Neuronal stem cell (in vitro differentiated cells): ENCODE measurements at regions not wholly inside any gene's neighbourhood (a gene's known extent, or its start where the extent isn't known, plus 50 kb on each side); places are given as distances from the start of the nearest gene placed in this dataset.

Experiments
- DNase-seq: peaks from one replicate; pipeline ENCODE4 v3.0.0-alpha.2; 2013; ENCODE audit warnings: low spot score
- H2AFZ ChIP-seq: one replicate; pipeline ENCODE4 v1.6.1; 2013; ENCODE audit warnings: mild to moderate bottlenecking, low read length, inconsistent platforms
- H2AK5ac ChIP-seq: 2 replicates; pipeline ENCODE4 v1.6.1; 2013; ENCODE audit warnings: low read depth, mild to moderate bottlenecking, inconsistent platforms, low read length, moderate library complexity, mixed read lengths
- H2BK120ac ChIP-seq: 2 replicates; pipeline ENCODE4 v1.6.1; 2013; ENCODE audit warnings: low read depth, mild to moderate bottlenecking, inconsistent platforms, low read length, moderate library complexity, mixed read lengths
- H2BK12ac ChIP-seq: one replicate; pipeline ENCODE4 v1.6.1; 2013; ENCODE audit warnings: low read length, inconsistent platforms
- H2BK15ac ChIP-seq: 2 replicates; pipeline ENCODE4 v1.6.1; 2013; ENCODE audit warnings: mild to moderate bottlenecking, low read length, inconsistent platforms, mixed read lengths
- H2BK5ac ChIP-seq: one replicate; pipeline ENCODE4 v1.6.1; 2013; ENCODE audit warnings: inconsistent platforms, mild to moderate bottlenecking, low read length, moderate library complexity
- H3K14ac ChIP-seq: one replicate; pipeline ENCODE4 v1.6.1; 2013; ENCODE audit warnings: low read length, inconsistent platforms
- H3K18ac ChIP-seq: 2 replicates; pipeline ENCODE4 v1.6.1; 2013; ENCODE audit warnings: low read length, inconsistent platforms
- H3K23ac ChIP-seq: 2 replicates; pipeline ENCODE4 v1.6.1; 2013; ENCODE audit warnings: low read depth, mild to moderate bottlenecking, mixed read lengths, low read length, inconsistent platforms; ENCODE audit not compliant: poor library complexity
- H3K27ac ChIP-seq: replicated peaks from 3 replicates; pipeline ENCODE4 v1.5.1; 2013; ENCODE audit warnings: low read length, inconsistent platforms
- H3K27me3 ChIP-seq, 3 experiments: 2 replicates each; pipeline ENCODE4 v1.6.1; 2013; ENCODE audit warnings: low read length in 3 of 3, mild to moderate bottlenecking in 2 of 3, inconsistent platforms in 1 of 3, low read depth in 1 of 3, mixed read lengths in 1 of 3, moderate library complexity in 1 of 3; ENCODE audit not compliant: control insufficient read depth in 3 of 3, insufficient read depth in 3 of 3
- H3K36me3 ChIP-seq, 2 donors: replicated peaks in 1 of 2; 2 replicates each; pipeline ENCODE4 v1.6.1; 2013; ENCODE audit warnings: low read length in 2 of 2; ENCODE audit not compliant: control insufficient read depth in 2 of 2, insufficient read depth in 2 of 2
- H3K4ac ChIP-seq: 2 replicates; pipeline ENCODE4 v1.6.1; 2013; ENCODE audit warnings: inconsistent platforms, mild to moderate bottlenecking, low read length, moderate library complexity
- H3K4me1 ChIP-seq, 2 donors: 1 replicate in 1 of 2; 2 replicates in 1 of 2; pipeline ENCODE4 v1.6.1; 2013; ENCODE audit warnings: low read length in 2 of 2, low read depth in 1 of 2; ENCODE audit not compliant: control insufficient read depth in 2 of 2, insufficient read depth in 1 of 2
- H3K4me2 ChIP-seq: one replicate; pipeline ENCODE4 v1.6.1; 2013; ENCODE audit warnings: mild to moderate bottlenecking, low read length, inconsistent platforms; ENCODE audit not compliant: insufficient read depth, poor library complexity, severe bottlenecking
- H3K4me3 ChIP-seq, 2 donors: 2 replicates each; pipeline ENCODE4 v1.5.1; 2013; ENCODE audit warnings: low read length in 2 of 2, mild to moderate bottlenecking in 2 of 2, inconsistent platforms in 1 of 2, moderate library complexity in 1 of 2
- H3K79me1 ChIP-seq: one replicate; pipeline ENCODE4 v1.6.1; 2013; ENCODE audit warnings: low read depth, mild to moderate bottlenecking, inconsistent platforms, low read length, moderate library complexity
- H3K9ac ChIP-seq: one replicate; pipeline ENCODE4 v1.6.1; 2013; ENCODE audit warnings: mild to moderate bottlenecking, low read depth, low read length, inconsistent platforms; ENCODE audit not compliant: poor library complexity
- H3K9me3 ChIP-seq, 2 donors: replicated peaks in 1 of 2; 2 replicates each; pipeline versions ENCODE3 to v1.6.1; 2013; ENCODE audit warnings: low read length in 2 of 2, mild to moderate bottlenecking in 2 of 2, inconsistent platforms in 1 of 2, low read depth in 1 of 2, mixed read lengths in 1 of 2, moderate library complexity in 1 of 2; ENCODE audit not compliant: control insufficient read depth in 2 of 2, insufficient read depth in 1 of 2
- H4K8ac ChIP-seq: one replicate; pipeline ENCODE4 v1.6.1; 2013; ENCODE audit warnings: low read depth, mild to moderate bottlenecking, inconsistent platforms, low read length, moderate library complexity
- H4K91ac ChIP-seq: one replicate; pipeline ENCODE4 v1.6.1; 2013; ENCODE audit warnings: low read length, low read depth, mild to moderate bottlenecking, inconsistent platforms; ENCODE audit not compliant: poor library complexity
- WGBS, 2 donors: extraction: QIAGEN DNeasy Blood & Tissue Kit; methylation state at CpG; one replicate each; pipeline ENCODE4 v1.1.7; 2013; ENCODE audit warnings: missing lambda C conversion rate in 2 of 2, mixed read lengths in 1 of 2; ENCODE audit not compliant: insufficient read length in 2 of 2, insufficient replicate concordance in 1 of 2; ENCODE audit errors: extremely low coverage in 2 of 2; 5-methylcytosine and 5-hydroxymethylcytosine counted together

GRCh38 chr20:56870271-56870670 lies 241.2 kb downstream of the TFAP2C start:
- H4K91ac ChIP-seq = no peak overlapping the region
- no peak overlapping the region for H2BK15ac ChIP-seq
- no peak overlapping the region for H2BK12ac ChIP-seq
- no peaks in the 10 kb centered on the region for H3K36me3 ChIP-seq
- WGBS, 2 donors = no CpG with 5 or more reads among the region's 5 CpGs
- H3K4me2 ChIP-seq = no peak overlapping the region
- no peak overlapping the region for H3K18ac ChIP-seq
- H3K9me3 ChIP-seq = peaks cover 0 to 4% of the 10 kb centered on the region in 2 donors
- H2BK120ac ChIP-seq = no peak overlapping the region
- no peak overlapping the region for H3K4ac ChIP-seq
- H3K9ac ChIP-seq = no peak overlapping the region
- H3K4me1 ChIP-seq = peaks cover 0 to 5% of the 10 kb centered on the region in 2 donors
- H3K27me3 ChIP-seq = peaks cover 0 to 10% (median 0%) of the 10 kb centered on the region in 3 experiments
- no peak overlapping the region for H2BK5ac ChIP-seq
- H3K27ac ChIP-seq = no peak overlapping the region
- H4K8ac ChIP-seq = no peak overlapping the region
- no peak overlapping the region for H3K23ac ChIP-seq
- H3K4me3 ChIP-seq = no peak overlapping the region
- no peak overlapping the region for H2AFZ ChIP-seq
- no peak overlapping the region for H2AK5ac ChIP-seq
- no peak overlapping the region for H3K14ac ChIP-seq
- no peak for DNase-seq
- H3K79me1 ChIP-seq = no peaks in the 10 kb centered on the region

GRCh38 chr20:56871691-56872090 lies 242.6 kb downstream of the TFAP2C start:
- peaks cover 0 to 5% (median 0%) of the 10 kb centered on the region in 3 experiments for H3K27me3 ChIP-seq
- no peak for DNase-seq
- H3K4me3 ChIP-seq = no peak overlapping the region
- H2BK15ac ChIP-seq = peak overlapping the region; percentile 28
- H3K18ac ChIP-seq = no peak overlapping the region
- no peaks in the 10 kb centered on the region for H3K36me3 ChIP-seq
- H3K27ac ChIP-seq = no peak overlapping the region
- no peak overlapping the region for H4K91ac ChIP-seq
- no peak overlapping the region for H2AK5ac ChIP-seq
- no peak overlapping the region for H3K4ac ChIP-seq
- H3K14ac ChIP-seq = no peak overlapping the region
- H3K4me2 ChIP-seq = no peak overlapping the region
- no peak overlapping the region for H2AFZ ChIP-seq
- H2BK5ac ChIP-seq = no peak overlapping the region
- no peak overlapping the region for H3K23ac ChIP-seq
- WGBS, 2 donors = no CpG with 5 or more reads among the region's 11 CpGs
- no peak overlapping the region for H2BK12ac ChIP-seq
- no peak overlapping the region for H3K9ac ChIP-seq
- peaks cover 0 to 5% of the 10 kb centered on the region in 2 donors for H3K4me1 ChIP-seq
- H2BK120ac ChIP-seq = no peak overlapping the region
- no peaks in the 10 kb centered on the region for H3K79me1 ChIP-seq
- no peak overlapping the region for H4K8ac ChIP-seq
- H3K9me3 ChIP-seq = peaks cover 0 to 5% of the 10 kb centered on the region in 2 donors

- Histone ChIP-seq H3K4me2 (no peak overlapping the region), H3K18ac (peak overlapping the region; percentile 38), H3K4ac (no peak overlapping the region), H3K27ac (no peak overlapping the region), H3K79me1 (no peaks in the 10 kb centered on the region), H3K4me1 (peaks cover 0 to 5% of the 10 kb centered on the region in 2 donors), H3K36me3 (no peaks in the 10 kb centered on the region), H2BK12ac (no peak overlapping the region), H4K91ac (no peak overlapping the region), H3K23ac (no peak overlapping the region), H2BK15ac (no peak overlapping the region), H2BK5ac (no peak overlapping the region), H2BK120ac (no peak overlapping the region), H3K9ac (no peak overlapping the region), H2AFZ (no peak overlapping the region), H3K4me3 (no peak overlapping the region), H3K14ac (no peak overlapping the region), H3K9me3 (peaks cover 0 to 5% of the 10 kb centered on the region in 2 donors), H3K27me3 (peaks cover 0 to 5% (median 0%) of the 10 kb centered on the region in 3 experiments), H2AK5ac (peak overlapping the region; percentile 32), H4K8ac (no peak overlapping the region)
- no peak for DNase-seq
- WGBS, 2 donors = no CpG with 5 or more reads among the region's 11 CpGs
Measured at GRCh38 chr20:56872620-56873458, 243.7 kb downstream of the TFAP2C start.

GRCh38 chr20:56873836-56874235 lies 244.7 kb downstream of the TFAP2C start:
- no peak for DNase-seq
- Histone ChIP-seq H2AFZ (no peak overlapping the region), H3K27me3 (peaks cover 0 to 5% (median 0%) of the 10 kb centered on the region in 3 experiments), H2BK5ac (no peak overlapping the region), H3K23ac (no peak overlapping the region), H3K9me3 (peaks cover 0 to 5% of the 10 kb centered on the region in 2 donors), H2AK5ac (peak overlapping the region; percentile 66), H3K9ac (no peak overlapping the region), H2BK12ac (no peak overlapping the region), H3K36me3 (no peaks in the 10 kb centered on the region), H3K79me1 (no peaks in the 10 kb centered on the region), H3K4me2 (no peak overlapping the region), H3K4me3 (no peak overlapping the region), H3K18ac (peak overlapping the region; percentile 40), H4K91ac (peak overlapping the region; percentile 44), H3K14ac (no peak overlapping the region), H2BK15ac (no peak overlapping the region), H2BK120ac (no peak overlapping the region), H4K8ac (no peak overlapping the region), H3K4me1 (peaks cover 0 to 5% of the 10 kb centered on the region in 2 donors), H3K27ac (no peak overlapping the region), H3K4ac (no peak overlapping the region)
- WGBS, 2 donors = no CpG with 5 or more reads among the region's 26 CpGs
